VCaP (cell line): ENCODE measurements at regions not wholly inside any gene's neighbourhood (a gene's known extent, or its start where the extent isn't known, plus 50 kb on each side); places are given as distances from the start of the nearest gene placed in this dataset.
"Not testable (repeated sequence)": the region's sequence is repeated elsewhere in the genome, so short reads cannot be mapped to it uniquely, and the experiment has no call there.

Experiments
- H3K27ac ChIP-seq: fragments of 450-650 bp; 2 replicates; pipeline ENCODE4 v1.5.1; 2017
- TF ChIP-seq, protein P1 (sequence below): fragments of 450-650 bp; conservative IDR thresholded peaks from 2 replicates; pipeline ENCODE4 v1.5.1; 2017; ENCODE audit warnings: mild to moderate bottlenecking, moderate library complexity

DNA sequence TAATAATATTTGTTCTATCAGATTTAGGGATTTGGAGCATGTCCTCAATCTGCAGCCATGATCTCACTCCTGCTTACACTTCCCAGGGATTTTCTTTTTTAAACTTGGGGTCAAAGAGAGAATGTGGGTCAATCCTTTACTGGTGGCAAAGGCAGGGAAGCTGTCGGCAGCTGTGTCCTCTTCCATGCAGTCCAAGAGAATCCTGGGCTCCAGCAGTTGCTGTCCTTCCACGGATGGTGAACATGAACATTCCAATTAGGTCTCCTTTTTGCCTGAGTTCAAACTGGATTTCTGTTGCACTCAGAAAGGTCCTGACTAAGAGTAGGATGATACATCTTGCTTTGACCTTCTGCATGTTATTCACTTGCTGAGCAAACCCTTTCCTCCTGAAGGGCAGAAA lies 73.9 kb downstream of the ARL6IP4 start:
- TF ChIP-seq, protein P1, sequence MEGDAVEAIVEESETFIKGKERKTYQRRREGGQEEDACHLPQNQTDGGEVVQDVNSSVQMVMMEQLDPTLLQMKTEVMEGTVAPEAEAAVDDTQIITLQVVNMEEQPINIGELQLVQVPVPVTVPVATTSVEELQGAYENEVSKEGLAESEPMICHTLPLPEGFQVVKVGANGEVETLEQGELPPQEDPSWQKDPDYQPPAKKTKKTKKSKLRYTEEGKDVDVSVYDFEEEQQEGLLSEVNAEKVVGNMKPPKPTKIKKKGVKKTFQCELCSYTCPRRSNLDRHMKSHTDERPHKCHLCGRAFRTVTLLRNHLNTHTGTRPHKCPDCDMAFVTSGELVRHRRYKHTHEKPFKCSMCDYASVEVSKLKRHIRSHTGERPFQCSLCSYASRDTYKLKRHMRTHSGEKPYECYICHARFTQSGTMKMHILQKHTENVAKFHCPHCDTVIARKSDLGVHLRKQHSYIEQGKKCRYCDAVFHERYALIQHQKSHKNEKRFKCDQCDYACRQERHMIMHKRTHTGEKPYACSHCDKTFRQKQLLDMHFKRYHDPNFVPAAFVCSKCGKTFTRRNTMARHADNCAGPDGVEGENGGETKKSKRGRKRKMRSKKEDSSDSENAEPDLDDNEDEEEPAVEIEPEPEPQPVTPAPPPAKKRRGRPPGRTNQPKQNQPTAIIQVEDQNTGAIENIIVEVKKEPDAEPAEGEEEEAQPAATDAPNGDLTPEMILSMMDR: no peak

DNA sequence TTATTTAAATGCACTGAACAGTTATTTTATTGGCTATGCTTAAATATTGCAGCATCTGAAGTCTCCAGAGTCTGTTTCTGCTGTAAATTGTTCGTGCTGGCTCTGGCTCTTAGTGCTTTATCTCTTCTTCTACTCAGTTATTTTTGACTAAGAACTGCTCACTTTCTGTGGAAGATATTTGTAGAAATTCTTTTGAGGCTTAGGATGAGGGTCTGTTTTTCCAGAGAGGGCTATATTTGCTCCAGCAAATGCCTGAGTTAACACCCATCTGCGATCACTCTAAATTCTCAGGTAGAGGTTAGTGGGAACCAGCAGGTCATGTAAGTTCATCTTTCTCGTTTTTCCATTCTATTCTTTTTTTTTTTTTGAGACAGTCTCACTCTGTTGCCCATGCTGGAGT lies 71.1 kb downstream of the ARL6IP4 start:
- no peak overlapping the region; the same call in 1 of the 2 replicates for H3K27ac ChIP-seq
- TF ChIP-seq, protein P1: no peak

More for the DNA sequence above, 73.9 kb downstream of the ARL6IP4 start:
- H3K27ac ChIP-seq: no peak overlapping the region

DNA sequence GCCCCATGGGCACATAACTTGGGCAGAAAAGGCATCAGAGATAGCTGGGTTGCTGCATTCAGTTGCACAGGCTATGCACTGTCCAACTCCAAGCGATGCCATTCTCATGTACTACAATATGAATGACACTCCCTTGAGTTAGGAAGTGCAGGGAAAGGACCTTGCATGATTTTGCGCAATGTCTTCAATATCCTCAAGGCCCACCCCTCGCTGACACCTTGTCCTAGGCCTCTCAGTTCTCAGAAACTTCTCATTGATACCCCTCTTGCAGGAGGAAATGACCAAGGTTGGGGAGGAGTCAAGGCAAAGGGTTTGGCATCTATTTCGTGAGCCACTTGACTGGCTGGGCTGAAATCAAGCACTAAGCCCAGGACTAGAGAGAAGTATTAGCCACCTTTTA lies 70.4 kb downstream of the ARL6IP4 start:
- H3K27ac ChIP-seq: peak overlapping the region; percentile 59
- TF ChIP-seq, protein P1: no peak

DNA sequence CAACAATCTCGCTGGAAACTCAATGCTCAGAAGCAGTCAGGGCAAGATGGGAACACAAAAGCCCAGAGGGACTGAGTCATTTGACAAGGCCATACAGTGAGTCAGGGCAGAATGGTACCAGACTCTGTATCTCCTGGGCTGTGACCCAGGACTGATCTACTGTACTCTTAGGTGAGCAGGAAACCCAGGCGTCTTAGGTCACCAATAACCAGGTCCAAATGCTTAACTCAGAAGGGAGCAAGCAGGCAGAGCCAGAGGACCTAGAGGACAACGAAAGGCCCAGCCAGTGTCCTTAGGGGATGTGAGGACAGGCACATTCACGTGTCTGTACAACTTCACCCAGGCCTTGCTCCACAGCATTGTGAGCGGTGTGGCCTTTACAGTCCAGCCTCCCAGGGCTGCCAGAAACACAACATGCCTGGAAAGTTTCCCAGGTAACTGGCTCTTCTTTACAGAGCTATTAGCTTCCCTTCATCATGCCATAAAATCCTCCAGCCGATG lies 69.9 kb downstream of the ARL6IP4 start:
- TF ChIP-seq, protein P1: no peak
- H3K27ac ChIP-seq: peak overlapping the region; percentile 59

DNA sequence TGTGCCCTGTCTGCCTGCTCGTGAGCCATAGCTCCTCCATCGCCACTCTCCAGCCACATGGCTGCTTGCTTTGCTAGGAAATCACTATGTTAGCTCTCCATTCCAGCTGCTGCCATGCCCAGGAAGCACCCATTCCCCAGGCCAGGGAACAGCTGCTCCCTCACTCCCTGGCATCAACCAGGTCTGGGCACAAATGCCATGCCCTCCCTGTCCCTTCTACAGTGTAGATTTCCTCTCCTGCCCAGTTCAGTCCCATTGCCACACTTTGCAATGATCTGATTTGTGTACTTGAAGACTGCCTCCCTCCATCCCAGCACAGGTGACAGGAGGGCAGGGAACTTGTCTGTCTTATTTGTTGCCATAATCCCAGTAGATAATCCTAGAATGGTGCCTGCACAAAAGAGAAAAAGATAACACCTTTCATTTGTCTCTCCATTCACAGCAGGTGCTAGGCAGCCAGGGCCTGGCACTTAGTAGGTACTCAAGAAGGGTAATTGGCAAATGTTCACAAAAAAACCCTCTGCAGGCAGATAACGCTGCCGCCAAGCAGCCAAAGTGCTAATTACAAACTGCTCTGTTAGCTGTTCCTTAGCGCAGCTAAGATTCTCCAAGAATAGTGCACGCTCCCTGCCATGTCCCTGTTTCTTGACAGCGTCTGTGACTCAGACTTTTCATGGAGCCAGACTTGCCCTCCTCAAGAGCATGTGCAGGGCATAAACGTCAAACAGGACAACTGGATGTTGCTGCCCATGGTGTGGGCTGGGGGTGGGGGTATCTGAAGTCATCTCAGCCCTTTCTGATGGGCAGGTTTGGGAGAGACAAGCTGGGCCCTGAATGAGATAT lies 69.1 kb downstream of the ARL6IP4 start:
- TF ChIP-seq, protein P1: no peak
- H3K27ac ChIP-seq: peak overlapping the region; percentile 59

DNA sequence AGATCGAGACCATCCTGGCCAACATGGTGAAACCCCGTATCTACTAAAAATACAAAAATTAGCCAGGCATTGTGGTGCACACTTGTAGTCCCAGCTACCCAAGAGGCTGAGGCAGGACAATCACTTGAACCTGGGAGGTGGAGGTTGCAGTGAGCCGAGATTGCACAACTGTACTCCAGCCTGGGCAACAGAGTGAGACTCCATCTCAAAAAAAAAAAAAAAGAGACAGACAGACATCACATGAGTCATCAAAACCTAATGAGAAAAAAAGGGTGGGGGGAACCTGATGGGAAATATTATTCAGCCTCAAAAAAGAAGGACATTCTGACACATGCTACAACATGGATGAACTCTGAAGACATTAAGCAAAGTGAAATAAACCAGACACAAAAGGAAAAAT lies 67.4 kb downstream of the ARL6IP4 start:
- not testable (repeated sequence) for H3K27ac ChIP-seq

GRCh38 chr12:123047289-123047688 lies 66.8 kb downstream of the ARL6IP4 start:
- H3K27ac ChIP-seq: no peak overlapping the region
- TF ChIP-seq, protein P1: no peak

- no peak overlapping the region for H3K27ac ChIP-seq
These were observed 66.0 kb downstream of the ARL6IP4 start for GRCh38 chr12:123046431-123046830.

More at GRCh38 chr12:123046431-123046830, 66.0 kb downstream of the ARL6IP4 start:
- TF ChIP-seq, protein P1: no peak
